Cerebellar cortex (tissue), 1 donor: ENCODE measurements at regions not wholly inside any gene's neighbourhood (a gene's known extent, or its start where the extent isn't known, plus 50 kb on each side); places are given as distances from the start of the nearest gene placed in this dataset.
"Not testable (repeated sequence)": the region's sequence is repeated elsewhere in the genome, so short reads cannot be mapped to it uniquely, and the experiment has no call there.

Source experiments
- DNase-seq: peaks from one replicate; pipeline ENCODE4 v3.0.0-alpha.2; 2015; ENCODE audit warnings: low spot score

- DNase-seq, result no peak
Measured at GRCh38 chr4:20196476-20196875, 55.2 kb upstream of the SLIT2 start.

- no peak for DNase-seq
Measured at GRCh38 chr4:20195071-20195885, 56.4 kb upstream of the SLIT2 start.

- DNase-seq, result no peak
Measured at GRCh38 chr4:20194123-20195013, 57.3 kb upstream of the SLIT2 start.

- no peak for DNase-seq
Measured at GRCh38 chr4:20193141-20193936, 58.4 kb upstream of the SLIT2 start.

- DNase-seq, result no peak
Measured at GRCh38 chr4:20192736-20193135, 59.0 kb upstream of the SLIT2 start.

- DNase-seq, result no peak
Measured at GRCh38 chr4:20185103-20185502, 66.6 kb upstream of the SLIT2 start.

- not testable (repeated sequence) for DNase-seq
Measured at GRCh38 chr4:20183131-20183530, 68.6 kb upstream of the SLIT2 start.

- DNase-seq, result no peak
Measured at GRCh38 chr4:20181926-20182325, 69.8 kb upstream of the SLIT2 start.

GRCh38 chr4:20180509-20180908 lies 71.2 kb upstream of the SLIT2 start:
- no peak for DNase-seq

GRCh38 chr4:20178902-20179576 lies 72.7 kb upstream of the SLIT2 start:
- DNase-seq, result no peak

GRCh38 chr4:20176881-20177280 lies 74.8 kb upstream of the SLIT2 start:
- no peak for DNase-seq

- no peak for DNase-seq
Measured at GRCh38 chr4:20172070-20172760, 79.5 kb upstream of the SLIT2 start.

- DNase-seq, result no peak
Measured at GRCh38 chr4:20166544-20166943, 85.2 kb upstream of the SLIT2 start.

GRCh38 chr4:20159516-20159915 lies 92.2 kb upstream of the SLIT2 start:
- no peak for DNase-seq

GRCh38 chr4:20158195-20158594 lies 93.5 kb upstream of the SLIT2 start:
- DNase-seq, result no peak

- DNase-seq, result no peak
Measured at GRCh38 chr4:20151436-20151835, 100.3 kb upstream of the SLIT2 start.

GRCh38 chr4:20149143-20149542 lies 102.6 kb upstream of the SLIT2 start:
- not testable (repeated sequence) for DNase-seq

- no peak for DNase-seq
Measured at GRCh38 chr4:20137176-20137575, 114.5 kb upstream of the SLIT2 start.

- DNase-seq, result no peak
Measured at GRCh38 chr4:20127626-20128025, 124.1 kb upstream of the SLIT2 start.

GRCh38 chr4:20126906-20127305 lies 124.8 kb upstream of the SLIT2 start:
- DNase-seq, result no peak
